ENCODE measurements at regions not wholly inside any gene's neighbourhood (a gene's known extent, or its start where the extent isn't known, plus 50 kb on each side); places are given as distances from the start of the nearest gene placed in this dataset.

DNA sequence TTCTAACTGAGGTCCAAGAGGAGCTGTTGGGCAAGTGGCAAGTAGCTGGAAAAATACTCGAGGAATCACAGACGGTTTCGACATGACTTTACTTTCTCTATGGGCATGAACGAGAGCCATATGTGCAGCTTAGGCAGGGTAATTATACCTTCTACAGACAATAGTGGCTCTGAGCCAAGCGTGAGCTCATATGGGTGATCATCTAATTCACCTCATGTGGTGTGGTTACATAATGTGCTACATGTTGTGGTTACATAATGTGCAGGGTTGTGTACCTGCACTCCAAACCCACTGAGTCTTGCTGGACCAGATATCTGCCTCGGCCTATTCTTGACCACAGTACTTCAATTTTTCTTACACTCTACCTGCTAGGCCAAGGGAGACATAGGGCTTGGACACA, 771.7 kb upstream of the EYS start:
- no peak for DNase-seq (ENCODE audit: low read depth in 2 of 2)

DNA sequence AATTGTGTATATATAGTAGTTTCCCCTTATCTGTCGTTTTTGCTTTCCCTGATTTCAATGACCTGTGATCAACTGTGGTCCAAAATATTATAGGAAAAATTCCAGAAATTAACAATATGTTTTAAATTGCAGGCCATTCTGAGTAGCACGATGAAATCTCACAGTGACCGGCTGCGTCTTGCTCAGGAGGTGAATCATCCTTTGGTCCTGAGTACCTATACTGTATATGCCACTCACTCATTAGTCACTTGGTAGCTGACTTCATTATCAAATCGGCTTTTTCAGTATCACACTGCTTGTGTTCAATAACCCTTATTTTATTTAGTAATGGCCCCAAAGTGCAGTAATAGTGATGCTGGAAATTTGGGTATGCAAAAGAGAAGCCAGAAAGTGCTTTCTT, 728.3 kb upstream of the EYS start:
- DNase-seq (ENCODE audit: low read depth in 2 of 2), result no peak

DNA sequence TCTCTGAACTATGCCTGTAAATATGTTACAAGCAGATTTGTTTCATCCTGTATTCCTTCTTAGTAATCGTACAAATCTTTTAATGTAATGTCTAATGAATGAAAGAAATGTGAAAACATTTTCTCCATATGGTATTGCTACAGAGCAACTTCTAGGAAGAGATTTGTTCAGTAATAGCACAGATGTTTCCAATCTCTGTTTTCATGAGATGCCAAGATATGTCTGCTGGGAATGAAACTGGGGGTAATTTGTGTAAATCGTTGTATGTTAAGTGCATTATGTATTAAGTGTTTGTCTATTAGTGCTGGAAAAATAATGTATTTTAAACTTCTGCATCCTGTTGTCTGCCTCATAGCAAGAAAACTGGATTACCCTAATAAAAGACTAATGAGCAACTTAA, 722.2 kb upstream of the EYS start:
- DNase-seq (ENCODE audit: low read depth in 2 of 2), result no peak

DNA sequence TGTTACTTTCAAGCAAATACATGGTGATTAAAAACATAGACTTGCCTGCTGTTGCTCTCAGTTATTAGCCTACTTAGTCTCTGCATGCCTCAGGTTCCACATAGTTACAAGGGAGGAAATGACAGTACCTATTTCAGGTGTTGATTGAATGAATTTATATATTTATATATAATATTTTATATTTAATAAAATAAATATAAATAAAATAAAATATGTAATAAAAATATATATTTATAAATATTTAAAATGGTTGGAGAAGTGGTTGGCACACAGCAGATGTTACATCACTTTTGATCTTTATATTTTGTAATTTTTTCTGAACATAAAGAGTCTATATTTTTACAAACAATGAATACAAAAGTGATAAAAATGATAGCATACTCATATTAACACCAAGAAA, 716.0 kb upstream of the EYS start:
- no peak for DNase-seq (ENCODE audit: low read depth in 2 of 2)

DNA sequence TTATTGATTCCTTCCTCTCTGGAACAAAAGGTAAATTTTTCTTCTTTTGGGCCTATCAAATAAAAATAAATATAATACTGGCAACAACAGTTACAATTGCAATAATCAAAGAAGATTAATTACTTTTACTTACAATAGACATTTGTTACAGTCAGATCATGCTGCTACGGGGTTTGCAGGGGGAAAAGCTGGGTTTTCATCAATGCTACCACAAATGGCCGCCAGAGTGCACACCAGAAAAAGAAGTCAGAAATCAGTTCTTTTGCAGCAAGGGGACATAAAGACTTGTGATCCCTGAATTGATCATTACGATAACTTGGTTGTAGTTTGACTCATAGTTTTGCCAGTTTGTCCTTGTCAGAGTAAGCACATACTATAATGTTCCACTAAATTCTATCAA, 714.5 kb upstream of the EYS start:
- DNase-seq (ENCODE audit: low read depth in 2 of 2), result no peak

DNA sequence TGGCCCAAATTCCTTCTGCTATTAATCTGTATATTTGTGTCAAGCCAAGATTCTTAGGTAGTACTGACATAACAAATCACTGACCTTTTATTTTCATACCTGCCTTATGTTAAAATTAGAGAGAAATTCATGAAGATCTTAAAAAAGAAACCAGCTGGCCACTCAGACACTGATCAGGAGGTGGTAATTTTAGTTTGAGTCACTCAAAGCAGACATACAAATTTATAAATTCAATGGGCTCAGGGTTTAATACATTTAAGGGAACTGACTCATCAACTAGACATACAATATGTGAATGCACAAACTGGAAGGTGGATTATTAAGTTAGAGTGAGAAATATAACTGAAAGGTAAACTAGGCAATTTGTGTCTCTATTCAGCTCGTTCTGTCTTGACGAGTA, 711.9 kb upstream of the EYS start:
- DNase-seq (ENCODE audit: low read depth in 2 of 2), result no peak

DNA sequence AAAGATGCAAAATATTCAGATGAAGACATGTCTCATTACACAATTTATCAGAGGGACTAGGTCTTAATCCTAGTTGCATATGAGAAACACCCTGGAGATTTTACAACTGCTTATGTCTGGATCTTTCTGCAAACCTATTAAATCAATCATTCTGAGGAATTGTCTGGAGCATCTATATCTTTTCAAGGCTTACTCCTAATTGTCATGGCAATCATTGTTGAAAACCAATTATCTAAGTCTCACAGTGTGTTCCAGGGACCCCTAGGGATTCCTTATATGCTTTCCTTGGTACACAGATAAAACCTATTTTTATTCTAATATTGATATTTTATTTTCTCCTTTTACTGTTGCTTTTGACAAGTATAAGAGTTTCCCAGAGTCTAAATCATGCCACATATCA, 696.9 kb upstream of the EYS start:
- DNase-seq (ENCODE audit: low read depth in 2 of 2), result no peak

DNA sequence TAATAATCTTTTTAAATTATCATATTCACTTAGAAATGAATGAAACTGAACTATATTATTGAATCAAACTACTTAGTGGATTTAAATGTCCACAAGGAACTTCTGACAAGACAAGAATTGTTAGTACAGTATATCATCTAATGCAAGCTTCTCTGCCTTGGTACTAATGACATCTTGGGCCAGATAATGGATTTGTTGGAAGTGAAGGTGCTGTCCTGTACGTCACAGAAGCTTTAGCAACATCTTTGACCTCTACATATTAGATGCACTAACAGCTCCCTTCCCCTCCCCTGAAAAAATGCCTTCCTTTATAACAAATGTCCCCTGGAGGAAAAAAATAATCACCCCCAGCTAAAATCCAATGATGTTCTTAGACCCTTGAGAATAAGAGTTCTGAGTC, 695.8 kb upstream of the EYS start:
- DNase-seq (ENCODE audit: low read depth in 2 of 2), result no peak

DNA sequence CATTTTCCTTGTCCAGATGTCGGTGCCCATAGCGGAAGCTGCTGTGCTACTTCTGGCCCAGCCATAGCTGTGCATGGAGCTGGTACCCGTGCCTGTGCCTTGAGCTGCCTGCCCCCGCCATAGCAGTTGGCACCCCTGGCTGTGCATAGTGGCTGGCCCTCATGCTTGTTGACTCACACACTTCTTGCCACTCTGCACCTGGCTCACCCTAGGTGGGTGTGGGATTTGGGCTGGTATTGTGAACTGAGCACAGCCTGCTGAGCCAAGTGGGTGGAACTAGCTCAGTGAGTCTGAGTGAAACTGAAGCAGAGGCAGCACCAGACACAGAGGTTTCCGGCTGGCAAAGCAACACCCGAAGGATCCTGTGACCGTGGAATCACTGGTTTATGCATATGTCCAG, 689.5 kb upstream of the EYS start:
- no peak for DNase-seq (ENCODE audit: low read depth in 2 of 2)

DNA sequence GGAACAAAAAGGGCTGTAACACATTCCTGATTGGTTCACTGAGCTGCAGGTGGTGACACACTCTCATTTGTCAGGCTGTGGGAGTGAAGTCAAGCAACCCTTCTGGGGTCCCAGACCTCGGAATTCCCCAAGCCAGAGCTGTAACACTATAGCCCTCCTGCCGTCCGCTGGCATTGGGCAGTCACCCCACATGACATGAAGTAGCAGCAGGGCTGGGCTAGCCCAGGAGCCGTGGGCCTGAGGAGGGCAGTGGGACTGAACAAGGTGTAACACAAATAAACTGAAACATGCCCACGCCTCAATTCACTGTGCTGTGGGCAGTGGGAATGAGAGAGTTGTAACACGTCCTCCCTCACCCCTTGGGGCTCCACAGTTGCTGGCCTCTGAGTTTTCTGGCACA, 689.1 kb upstream of the EYS start:
- DNase-seq (ENCODE audit: low read depth in 2 of 2), result no peak

DNA sequence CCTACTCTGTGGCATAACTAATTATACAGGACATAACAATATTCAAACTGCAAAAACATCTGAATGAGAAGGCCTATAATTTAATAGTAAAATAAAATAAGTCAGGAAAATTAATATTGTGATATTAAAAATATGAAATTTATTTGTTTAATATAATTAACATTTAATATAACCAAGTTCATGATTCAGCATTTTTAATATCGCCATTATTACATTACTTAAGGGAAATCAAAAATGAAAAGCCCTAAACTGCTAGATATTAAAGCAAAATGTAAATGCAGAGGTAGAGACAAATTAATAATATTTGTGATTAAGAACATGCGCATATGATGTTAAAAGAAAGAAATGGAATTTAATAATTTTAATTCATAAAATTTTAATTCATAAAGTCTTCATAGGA, 683.4 kb upstream of the EYS start:
- no peak for DNase-seq (ENCODE audit: low read depth in 2 of 2)

DNA sequence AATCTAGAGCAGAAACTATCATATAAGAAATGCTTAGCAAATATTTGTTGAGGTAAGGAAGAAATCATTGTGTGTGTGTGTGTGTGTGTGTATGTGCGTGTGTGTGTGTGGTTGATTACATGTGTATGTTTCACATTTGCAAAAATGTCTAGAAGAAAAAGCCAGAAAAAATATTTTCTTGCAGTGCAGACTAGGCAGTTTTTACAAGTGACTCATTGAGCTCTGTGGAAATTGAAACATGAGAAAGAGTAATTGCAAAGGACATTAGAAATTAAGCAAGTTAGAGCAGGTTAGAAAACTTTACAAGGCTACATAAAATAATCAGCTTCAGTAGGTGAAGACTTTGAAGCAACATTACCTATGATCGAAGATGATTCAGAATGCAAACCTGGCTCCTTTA, 669.0 kb upstream of the EYS start:
- no peak for DNase-seq (ENCODE audit: low read depth in 2 of 2)

DNA sequence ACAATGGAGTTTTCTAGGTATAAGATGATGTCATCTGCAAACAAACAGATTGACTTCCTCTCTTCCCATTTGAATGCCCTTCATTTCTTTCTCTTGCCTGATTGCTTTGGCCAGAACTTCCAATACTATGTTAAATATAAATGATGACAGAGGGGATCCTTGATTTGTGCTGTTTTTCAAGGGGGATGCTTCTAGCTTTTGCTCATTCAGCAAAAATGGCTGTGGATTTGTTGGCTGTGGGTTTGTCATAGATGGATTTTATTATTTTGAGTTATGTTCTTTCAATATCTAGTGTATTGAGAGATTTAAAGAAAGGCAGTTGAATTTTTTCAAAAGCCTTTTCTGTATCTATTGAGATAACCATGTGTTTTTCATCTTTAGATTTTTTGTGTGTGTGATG, 662.4 kb upstream of the EYS start:
- no peak for DNase-seq (ENCODE audit: low read depth in 2 of 2)

DNA sequence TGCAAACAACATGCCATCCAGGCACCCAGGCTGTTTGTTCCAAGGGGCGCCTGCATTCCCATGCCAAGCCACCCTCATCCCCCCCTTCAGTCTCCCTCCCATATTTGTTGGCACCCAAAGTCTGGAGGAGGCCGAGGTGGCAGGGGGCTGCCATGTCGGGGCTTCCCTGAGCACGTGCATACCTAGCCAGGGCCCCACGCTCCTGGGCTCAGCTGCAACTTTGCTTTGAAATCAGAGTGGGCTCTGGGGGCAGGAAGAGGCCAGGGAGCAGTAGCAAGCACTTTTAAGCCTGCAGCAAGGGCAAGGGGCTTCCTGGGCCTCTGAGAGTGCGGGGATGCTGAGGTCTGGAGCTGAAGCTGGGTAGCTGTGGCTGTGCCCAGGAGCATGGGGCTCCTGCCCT, 655.9 kb upstream of the EYS start:
- DNase-seq (ENCODE audit: low read depth in 2 of 2), result no peak

DNA sequence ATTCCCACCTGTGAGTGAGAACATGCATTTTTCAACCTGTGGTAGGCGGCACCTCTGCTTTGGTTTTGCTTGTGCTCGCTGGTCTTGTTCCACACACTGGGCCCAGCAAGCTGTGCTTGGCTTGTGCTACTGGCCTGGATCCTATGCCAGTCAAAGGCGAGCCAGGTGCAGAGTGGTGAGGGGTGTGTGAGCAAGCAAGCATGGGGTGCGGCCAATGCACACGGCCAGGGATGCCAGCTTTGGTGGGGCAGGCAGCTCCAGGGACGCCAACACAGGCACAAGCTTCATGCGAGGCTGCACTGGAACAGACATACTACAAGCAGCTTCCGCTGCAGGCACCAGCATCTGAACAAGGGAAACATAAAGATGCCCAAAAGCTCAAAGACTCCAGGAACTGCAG, 654.9 kb upstream of the EYS start:
- no peak for DNase-seq (ENCODE audit: low read depth in 2 of 2)

DNA sequence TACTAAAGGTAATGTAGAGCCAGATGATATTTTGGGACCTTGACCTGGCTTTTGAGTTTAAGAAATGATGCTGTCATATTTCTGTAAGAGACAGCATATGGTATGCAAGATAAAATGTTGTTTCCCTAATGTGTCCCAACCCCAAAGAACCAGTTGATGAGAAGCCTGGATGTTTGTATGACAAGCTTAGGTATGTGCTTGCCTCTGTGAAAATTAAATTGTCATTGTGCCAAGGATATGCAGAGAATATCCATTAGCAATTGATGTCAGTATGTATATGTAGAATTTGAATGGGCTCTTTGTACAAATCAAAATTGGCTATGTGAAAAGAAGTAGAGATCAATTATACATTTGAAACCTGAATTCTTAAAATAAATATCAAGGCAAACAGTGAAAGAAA, 650.8 kb upstream of the EYS start:
- no peak for DNase-seq (ENCODE audit: low read depth in 2 of 2)

DNA sequence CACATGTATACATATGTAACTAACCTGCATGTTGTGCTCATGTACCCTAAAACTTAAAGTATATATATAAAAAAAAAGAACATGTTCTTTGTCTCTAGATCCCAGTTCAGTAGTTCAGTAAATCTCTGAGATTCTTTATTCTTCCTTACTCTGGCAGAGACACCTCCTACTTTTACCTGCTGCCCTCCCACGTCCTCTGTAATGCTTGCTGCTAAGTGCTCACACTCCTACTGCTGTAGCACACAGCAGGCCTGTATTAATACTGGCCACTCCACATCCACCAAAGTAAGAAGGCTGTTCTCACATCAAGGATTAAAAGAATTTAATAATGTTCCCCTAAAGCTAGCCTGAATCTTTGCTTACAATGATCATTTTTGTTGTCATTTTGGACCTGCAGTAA, 648.4 kb upstream of the EYS start:
- no peak for DNase-seq (ENCODE audit: low read depth in 2 of 2)

DNA sequence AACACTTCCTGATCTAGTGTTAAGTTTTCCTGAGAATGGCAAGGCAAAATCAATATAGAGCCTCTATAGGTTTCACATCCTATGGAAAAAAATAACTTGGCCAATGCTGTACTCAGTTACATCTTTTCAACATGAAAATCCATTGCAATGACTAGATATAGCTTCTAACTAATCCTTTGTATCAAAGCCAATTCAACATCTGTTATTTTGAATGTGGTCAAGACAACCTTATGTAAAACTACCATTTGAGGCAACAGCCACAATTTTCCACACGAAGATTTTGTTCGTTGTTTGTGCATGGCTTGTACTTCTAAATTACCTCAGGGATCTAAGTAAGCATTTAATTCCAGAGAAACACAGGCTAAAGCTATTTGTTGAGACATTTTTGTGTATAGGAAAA, 637.8 kb upstream of the EYS start:
- no peak for DNase-seq (ENCODE audit: low read depth in 2 of 2)

DNA sequence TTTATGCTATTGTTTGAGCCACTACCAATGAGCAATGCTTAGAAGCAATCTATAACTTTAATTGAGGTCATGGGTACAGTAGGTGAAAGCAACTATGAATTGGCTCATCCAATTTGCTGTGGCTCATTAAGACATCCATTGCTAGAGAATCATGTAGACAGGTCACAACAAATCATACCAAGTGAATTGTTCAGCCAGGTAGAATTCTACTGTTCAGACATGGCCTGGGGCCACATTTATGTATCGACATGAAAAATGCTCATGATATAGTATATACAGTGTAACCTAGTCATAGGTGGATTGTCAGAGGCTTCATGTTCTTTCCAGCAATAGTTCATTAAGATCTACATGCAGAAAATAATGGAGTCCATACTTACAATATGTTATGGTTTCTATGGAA, 633.7 kb upstream of the EYS start:
- no peak for DNase-seq (ENCODE audit: low read depth in 2 of 2)

DNA sequence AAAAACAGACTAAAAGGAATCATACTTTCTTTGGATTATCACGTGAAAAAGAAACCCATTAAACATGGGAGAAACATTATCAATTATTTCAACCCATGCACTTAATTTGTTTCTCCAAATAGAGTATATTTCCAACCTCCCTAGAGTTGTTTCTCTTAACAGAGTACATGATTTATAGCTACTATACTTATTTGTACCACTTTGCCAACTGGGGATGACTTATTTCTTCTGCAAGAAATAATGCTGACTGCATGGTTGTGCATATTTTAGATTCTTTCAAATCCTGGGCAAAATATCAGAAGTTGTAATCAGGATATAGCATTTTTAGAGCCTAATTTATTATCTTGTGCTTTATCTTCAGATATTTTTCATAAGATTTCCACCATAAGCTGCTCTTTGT, 629.1 kb upstream of the EYS start:
- DNase-seq (ENCODE audit: low read depth in 2 of 2), result no peak

DNA sequence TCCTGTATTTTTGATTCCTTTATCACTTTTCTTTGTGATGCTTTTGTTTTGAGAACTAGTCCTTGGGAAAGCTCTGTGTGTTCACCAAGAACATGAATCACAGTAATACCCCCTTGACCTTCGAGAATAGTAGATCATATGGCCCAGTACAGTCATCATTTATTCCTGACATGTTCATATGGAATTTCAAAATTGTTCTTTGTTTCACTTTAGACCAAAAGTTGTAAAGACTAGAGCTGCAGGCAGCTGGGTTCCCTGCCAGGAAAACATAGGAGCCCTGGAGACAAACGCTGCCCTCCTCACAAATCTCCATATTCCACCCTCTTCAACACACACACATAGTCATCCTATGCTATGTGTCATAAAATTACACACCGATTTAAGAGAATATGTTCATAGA, 621.2 kb upstream of the EYS start:
- no peak for DNase-seq (ENCODE audit: low read depth in 2 of 2)

DNA sequence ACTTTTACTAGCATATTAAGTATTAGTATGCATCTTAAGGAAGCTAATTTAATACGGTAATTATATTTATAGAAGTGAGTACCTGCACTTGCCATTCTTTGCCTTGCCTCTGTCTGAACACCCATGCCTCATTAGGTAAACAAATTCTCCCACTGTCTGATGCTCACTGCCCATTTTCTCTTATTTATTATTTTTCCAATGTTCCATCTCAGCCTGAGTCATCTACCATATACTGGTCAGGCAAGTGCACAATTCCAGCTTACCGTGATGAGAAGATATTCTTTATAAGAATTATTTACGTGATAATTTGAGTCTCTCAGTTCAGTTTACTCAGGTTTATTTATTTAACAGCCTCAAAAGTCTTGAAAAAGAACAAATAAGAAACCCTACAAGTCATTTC, 619.2 kb upstream of the EYS start:
- no peak for DNase-seq (ENCODE audit: low read depth in 2 of 2)

DNA sequence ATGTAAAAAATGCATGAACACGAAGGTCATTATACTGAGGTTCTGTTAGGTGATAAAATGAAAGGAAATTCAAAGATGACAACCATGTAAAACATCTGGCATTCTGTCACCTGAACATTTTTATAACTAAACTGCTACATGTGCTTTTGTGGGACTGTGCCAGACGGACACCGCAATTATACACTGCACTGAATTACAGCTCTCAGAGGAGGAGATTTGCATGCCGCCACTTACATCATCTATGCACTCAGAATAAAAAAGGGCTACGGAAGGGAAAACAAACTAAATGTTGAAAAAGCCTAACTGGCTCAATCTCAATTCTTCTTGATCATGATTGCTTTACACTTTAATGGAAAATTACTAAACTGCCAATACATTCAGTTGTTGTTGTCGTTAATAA, 614.0 kb upstream of the EYS start:
- no peak for DNase-seq (ENCODE audit: low read depth in 2 of 2)

DNA sequence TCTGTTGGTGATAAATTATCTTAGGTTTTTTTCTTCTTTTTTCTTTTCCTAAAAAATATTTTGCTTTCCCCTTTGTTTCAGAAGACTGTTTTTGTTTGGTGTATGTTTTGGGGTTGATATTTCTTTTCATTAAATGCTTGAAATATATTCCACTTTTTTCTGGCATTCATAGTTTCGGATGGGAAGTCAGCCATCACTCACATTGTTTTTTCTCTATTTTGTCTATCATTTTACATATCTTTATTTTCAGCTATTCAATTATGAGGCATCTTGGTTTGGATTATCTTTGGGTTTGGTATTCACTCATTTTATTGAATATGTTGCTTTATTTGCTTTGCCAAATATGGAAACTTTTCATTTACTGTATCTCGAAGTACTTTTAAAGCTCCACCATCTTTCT, 600.5 kb upstream of the EYS start:
- DNase-seq (ENCODE audit: low read depth in 2 of 2), result no peak

DNA sequence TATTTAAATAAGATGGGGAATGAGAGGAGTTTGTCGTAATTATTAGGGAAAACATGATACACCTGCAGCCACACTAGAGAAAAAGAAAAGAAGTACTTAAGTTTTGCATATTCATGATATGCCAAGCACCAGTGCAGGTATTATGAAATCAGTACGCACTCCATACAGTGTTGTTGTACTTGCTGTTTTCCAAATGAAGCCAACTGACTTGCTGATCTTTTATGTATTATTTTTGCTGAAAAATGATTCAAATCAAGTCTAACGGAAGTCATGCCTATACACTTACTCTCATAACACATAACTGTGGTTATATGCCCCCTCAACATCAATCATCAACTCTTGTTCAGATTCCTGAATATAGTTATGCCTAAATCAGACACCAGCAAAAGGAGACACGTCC, 584.9 kb upstream of the EYS start:
- no peak for DNase-seq (ENCODE audit: low read depth in 2 of 2)
